CD4-positive, alpha-beta memory T cell (primary cell): ENCODE measurements at regions not wholly inside any gene's neighbourhood (a gene's known extent, or its start where the extent isn't known, plus 50 kb on each side); places are given as distances from the start of the nearest gene placed in this dataset.

Experiments used
- CTCF ChIA-PET: fragments of 350-600 bp; sonication (Branson Sonifier 250); formaldehyde crosslinking; loops from one replicate; lab custom pipeline; 2021; ENCODE audit warnings: inconsistent platforms; ENCODE audit not compliant: partially characterized antibody; lab: Charles Lee
- POLR2A ChIA-PET: fragments of 350-600 bp; sonication (Branson Sonifier 250); formaldehyde crosslinking; loops from one replicate; lab custom pipeline; 2021; ENCODE audit not compliant: partially characterized antibody; lab: Charles Lee
- DNase-seq, 5 donors: peaks; one replicate each; pipeline versions ENCODE4 v3.0.0 to v3.0.0-alpha.2; 2020 to 2022; ENCODE audit warnings: mixed read lengths in 1 of 5
- H3K27ac ChIP-seq: one replicate; pipeline ENCODE4 v1.7.0; 2013; ENCODE audit warnings: low read depth, low read length
- H3K27me3 ChIP-seq: 2 replicates; pipeline ENCODE4 v1.7.0; 2013; ENCODE audit warnings: mild to moderate bottlenecking, low read length, moderate library complexity; ENCODE audit not compliant: insufficient read depth
- H3K36me3 ChIP-seq: 2 replicates; pipeline ENCODE4 v1.7.0; 2013; ENCODE audit warnings: mild to moderate bottlenecking, low read length, moderate library complexity; ENCODE audit not compliant: insufficient read depth
- H3K4me1 ChIP-seq: 2 replicates; pipeline ENCODE4 v1.7.0; 2013; ENCODE audit warnings: mild to moderate bottlenecking, low read length, moderate library complexity; ENCODE audit not compliant: insufficient read depth
- H3K4me3 ChIP-seq, 2 donors: one replicate each; pipeline ENCODE4 v1.7.0; 2013; ENCODE audit warnings: low read length in 2 of 2, mild to moderate bottlenecking in 1 of 2
- H3K9me3 ChIP-seq, 2 donors: one replicate each; pipeline ENCODE4 v1.7.0; 2013; ENCODE audit warnings: low read length in 2 of 2, control low read depth in 1 of 2; ENCODE audit not compliant: control insufficient read depth in 1 of 2
- H3K27ac Mint-ChIP-seq, 7 donors: one replicate each; pipeline ENCODE4 v1.8.0; 2020 to 2021; ENCODE audit warnings: mixed read lengths in 7 of 7, mild to moderate bottlenecking in 6 of 7, inconsistent platforms in 3 of 7, moderate library complexity in 3 of 7
- H3K27me3 Mint-ChIP-seq, 2 donors: one replicate each; pipeline ENCODE4 v1.8.0; 2020 to 2021; ENCODE audit warnings: mixed read lengths in 2 of 2
- H3K36me3 Mint-ChIP-seq, 2 donors: one replicate each; pipeline ENCODE4 v1.8.0; 2020 to 2021; ENCODE audit warnings: mixed read lengths in 2 of 2, inconsistent platforms in 1 of 2, mild to moderate bottlenecking in 1 of 2
- H3K4me1 Mint-ChIP-seq, 4 donors: one replicate each; pipeline ENCODE4 v1.8.0; 2020 to 2021; ENCODE audit warnings: mixed read lengths in 4 of 4, mild to moderate bottlenecking in 1 of 4
- H3K4me3 Mint-ChIP-seq, 8 donors: one replicate each; pipeline ENCODE4 v1.8.0; 2020 to 2021; ENCODE audit warnings: mixed read lengths in 8 of 8, mild to moderate bottlenecking in 7 of 8, moderate library complexity in 6 of 8, inconsistent platforms in 3 of 8
- H3K9me3 Mint-ChIP-seq, 8 donors: one replicate each; pipeline ENCODE4 v1.8.0; 2020 to 2021; ENCODE audit warnings: mixed read lengths in 8 of 8, mild to moderate bottlenecking in 5 of 8, inconsistent platforms in 3 of 8, moderate library complexity in 1 of 8
- intact Hi-C: fragments of 100-400 bp; cut with micrococcal nuclease; formaldehyde crosslinking; loops from one replicate; pipeline ENCODE4 v1.15.1; 2023

DNA sequence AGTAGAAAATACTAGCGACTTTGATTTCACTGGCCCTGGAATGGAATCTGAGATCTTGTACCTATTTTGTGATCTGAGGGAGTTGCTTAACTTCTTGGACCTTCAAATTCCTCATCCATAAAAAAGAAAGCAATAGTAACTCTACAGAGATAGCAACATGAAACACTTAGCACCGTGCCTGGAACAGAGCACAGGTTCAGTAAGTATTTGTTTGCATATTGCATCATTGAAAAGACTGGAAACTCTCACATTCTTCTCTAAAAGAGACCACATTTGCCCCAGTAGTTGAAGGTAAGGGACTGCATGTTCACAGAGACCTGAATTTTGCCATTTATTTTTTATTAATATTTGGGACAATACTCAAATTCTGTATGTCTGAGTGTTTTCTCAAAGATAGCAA, 358.1 kb downstream of the COG6 start:
- no peak overlapping the region for H3K27ac Mint-ChIP-seq
- H3K9me3 Mint-ChIP-seq, result peaks cover 0 to 2% (median 0%) of the 10 kb centered on the region in 8 donors
- CTCF ChIA-PET, result no interaction called here

DNA sequence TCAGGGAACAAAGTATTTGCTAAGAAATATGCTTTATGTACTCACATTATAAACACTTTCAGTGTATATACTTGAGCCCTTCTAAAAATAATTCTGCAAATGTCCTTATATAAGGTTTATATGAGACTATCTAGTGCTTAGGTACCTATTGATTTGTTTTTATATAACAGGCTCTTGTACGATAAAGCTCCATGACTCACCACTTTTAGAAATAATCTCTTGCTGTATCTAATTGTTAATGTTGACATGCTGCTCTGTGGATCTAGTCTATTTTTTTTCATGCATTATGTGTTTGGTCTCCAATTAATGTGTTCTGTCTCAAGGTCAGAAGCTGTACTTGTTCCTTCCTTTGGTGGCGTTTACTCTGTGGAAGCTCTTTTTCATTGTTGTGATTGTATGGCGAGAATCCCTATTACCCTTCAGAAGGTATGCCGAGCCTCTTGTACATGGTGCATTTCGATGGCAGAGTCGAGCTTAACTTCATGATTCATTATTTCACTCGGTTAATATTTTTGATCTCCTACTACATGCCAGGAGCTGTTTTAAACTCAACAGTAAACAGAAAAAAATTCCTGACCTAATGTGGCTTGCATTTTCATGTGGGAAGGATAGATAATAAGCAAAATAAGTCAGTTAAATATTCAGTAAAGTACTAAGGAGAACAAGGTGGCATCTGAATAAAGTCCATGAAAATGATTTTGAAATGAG, 361.6 kb downstream of the COG6 start:
- H3K36me3 Mint-ChIP-seq, result no peaks in the 10 kb centered on the region
- no peaks in the 10 kb centered on the region for H3K9me3 ChIP-seq
- H3K4me1 Mint-ChIP-seq, result peaks cover 0 to 2% (median 0%) of the 10 kb centered on the region in 4 donors
- peaks cover 0 to 3% of the 10 kb centered on the region in 2 donors for H3K27me3 Mint-ChIP-seq
- H3K4me3 Mint-ChIP-seq, result no peak overlapping the region
- intact Hi-C loops, result no loop called here
- no peak overlapping the region for H3K4me3 ChIP-seq
- H3K27me3 ChIP-seq, result no peaks in the 10 kb centered on the region
- H3K27ac ChIP-seq, result no peak overlapping the region
- no peak overlapping the region for H3K27ac Mint-ChIP-seq
- H3K36me3 ChIP-seq, result no peaks in the 10 kb centered on the region
- POLR2A ChIA-PET, result no interaction called here
- no peaks in the 10 kb centered on the region for H3K4me1 ChIP-seq
- CTCF ChIA-PET, result interaction anchor here (1.3 kb wide), 1 partner anchor 664 kb away, joined by 3 read pairs; no protein-coding TSS in a partner anchor
- no peaks in the 10 kb centered on the region for H3K9me3 Mint-ChIP-seq
- no peak for DNase-seq

More for the DNA sequence above, 358.1 kb downstream of the COG6 start:
- POLR2A ChIA-PET, result no interaction called here
- Histone ChIP-seq H3K36me3 (no peaks in the 10 kb centered on the region), H3K27ac (no peak overlapping the region), H3K27me3 (no peaks in the 10 kb centered on the region), H3K9me3 (no peaks in the 10 kb centered on the region), H3K4me1 (no peaks in the 10 kb centered on the region), H3K4me3 (no peak overlapping the region)
- intact Hi-C loops, result no loop called here
- Mint-ChIP-seq H3K27me3 (peaks cover 0 to 3% of the 10 kb centered on the region in 2 donors), H3K36me3 (no peaks in the 10 kb centered on the region), H3K4me3 (no peak overlapping the region), H3K4me1 (peaks cover 0 to 2% (median 0%) of the 10 kb centered on the region in 4 donors)
- DNase-seq, result no peak

DNA sequence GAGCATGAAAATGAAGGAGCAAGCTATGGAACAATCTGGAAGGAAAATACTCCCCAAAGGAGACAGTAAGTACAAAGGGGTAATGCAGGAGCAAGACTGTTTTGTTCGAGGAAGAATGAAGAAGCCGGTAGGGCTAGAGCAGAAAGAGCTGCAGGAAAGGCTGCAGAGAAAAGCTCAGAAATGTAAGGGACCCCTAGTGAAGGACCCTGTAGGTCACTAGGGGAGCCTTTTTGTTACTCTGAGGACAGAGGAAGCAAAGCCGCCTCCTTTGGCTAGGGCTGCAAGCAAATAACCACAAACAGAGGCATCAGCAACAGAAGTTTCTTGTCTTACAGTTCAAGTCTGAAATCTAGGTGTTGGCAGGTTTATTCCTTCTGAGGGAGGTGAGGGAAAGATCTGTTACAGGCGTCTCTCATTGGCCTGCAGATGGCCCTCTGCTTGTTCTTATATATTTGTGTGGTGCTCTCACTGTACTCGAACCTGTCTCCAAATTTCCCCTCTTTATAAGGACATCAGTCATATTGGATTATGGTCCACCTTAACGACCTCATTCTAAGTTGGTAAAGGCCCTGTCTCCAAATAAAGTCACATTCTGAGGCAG, 362.3 kb downstream of the COG6 start:
- H3K27ac ChIP-seq, result no peak overlapping the region
- no peaks in the 10 kb centered on the region for H3K36me3 Mint-ChIP-seq
- no peak overlapping the region for H3K4me3 ChIP-seq
- intact Hi-C loops, result no loop called here
- H3K9me3 Mint-ChIP-seq, result no peaks in the 10 kb centered on the region
- POLR2A ChIA-PET, result no interaction called here
- no peaks in the 10 kb centered on the region for H3K36me3 ChIP-seq
- H3K27ac Mint-ChIP-seq, result no peak overlapping the region
- CTCF ChIA-PET, result interaction anchor here (1.3 kb wide), 1 partner anchor 663 kb away, joined by 3 read pairs; no protein-coding TSS in a partner anchor
- peaks cover 0 to 3% of the 10 kb centered on the region in 2 donors for H3K27me3 Mint-ChIP-seq
- peaks cover 0 to 2% (median 0%) of the 10 kb centered on the region in 4 donors for H3K4me1 Mint-ChIP-seq
- H3K9me3 ChIP-seq, result no peaks in the 10 kb centered on the region
- no peak for DNase-seq
- H3K4me3 Mint-ChIP-seq, result no peak overlapping the region
- no peaks in the 10 kb centered on the region for H3K4me1 ChIP-seq
- no peaks in the 10 kb centered on the region for H3K27me3 ChIP-seq

DNA sequence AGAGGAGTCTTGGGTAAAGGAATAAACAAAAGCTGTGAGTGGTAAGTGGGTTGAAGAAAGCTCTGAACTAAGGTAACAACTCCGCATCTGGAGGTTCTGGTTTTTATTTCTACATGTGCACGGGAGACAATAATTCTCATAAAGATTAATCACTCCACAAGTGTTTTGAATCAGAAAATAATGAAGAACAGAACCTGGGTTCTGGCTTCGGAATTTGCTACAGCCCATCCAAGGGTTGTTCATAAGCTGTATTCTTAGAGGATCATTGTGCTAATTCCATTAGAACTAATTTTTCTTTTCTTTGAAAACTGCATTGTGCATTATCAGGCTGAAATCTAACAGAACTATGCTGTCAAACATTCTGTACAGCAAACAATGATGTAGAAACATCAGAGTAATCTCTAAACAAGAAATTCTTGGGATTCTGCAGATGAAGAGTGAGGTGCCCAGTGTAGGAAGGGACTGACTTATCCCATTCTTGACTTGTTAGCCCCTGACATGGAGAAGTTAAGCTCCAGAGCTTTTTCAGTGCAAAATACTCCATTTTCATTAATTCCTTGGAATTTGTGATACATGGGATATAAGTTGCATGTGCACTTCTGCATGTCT, 368.2 kb downstream of the COG6 start:
- no peak for DNase-seq
- ChIA-PET CTCF (interaction anchor here (0.7 kb wide), 1 partner anchor 17 kb away, joined by 3 read pairs; no protein-coding TSS in a partner anchor), POLR2A (no interaction called here)
- Mint-ChIP-seq H3K9me3 (no peaks in the 10 kb centered on the region), H3K27ac (no peak overlapping the region), H3K27me3 (no peaks in the 10 kb centered on the region), H3K4me1 (peaks cover 16 to 31% (median 18%) of the 10 kb centered on the region in 4 donors), H3K36me3 (no peaks in the 10 kb centered on the region), H3K4me3 (no peak overlapping the region)
- intact Hi-C loops, result no loop called here
- H3K27me3 ChIP-seq, result no peaks in the 10 kb centered on the region
- no peaks in the 10 kb centered on the region for H3K36me3 ChIP-seq
- no peak overlapping the region for H3K4me3 ChIP-seq
- H3K9me3 ChIP-seq, result no peaks in the 10 kb centered on the region
- no peak overlapping the region for H3K27ac ChIP-seq
- H3K4me1 ChIP-seq, result peaks cover 15% of the 10 kb centered on the region

DNA sequence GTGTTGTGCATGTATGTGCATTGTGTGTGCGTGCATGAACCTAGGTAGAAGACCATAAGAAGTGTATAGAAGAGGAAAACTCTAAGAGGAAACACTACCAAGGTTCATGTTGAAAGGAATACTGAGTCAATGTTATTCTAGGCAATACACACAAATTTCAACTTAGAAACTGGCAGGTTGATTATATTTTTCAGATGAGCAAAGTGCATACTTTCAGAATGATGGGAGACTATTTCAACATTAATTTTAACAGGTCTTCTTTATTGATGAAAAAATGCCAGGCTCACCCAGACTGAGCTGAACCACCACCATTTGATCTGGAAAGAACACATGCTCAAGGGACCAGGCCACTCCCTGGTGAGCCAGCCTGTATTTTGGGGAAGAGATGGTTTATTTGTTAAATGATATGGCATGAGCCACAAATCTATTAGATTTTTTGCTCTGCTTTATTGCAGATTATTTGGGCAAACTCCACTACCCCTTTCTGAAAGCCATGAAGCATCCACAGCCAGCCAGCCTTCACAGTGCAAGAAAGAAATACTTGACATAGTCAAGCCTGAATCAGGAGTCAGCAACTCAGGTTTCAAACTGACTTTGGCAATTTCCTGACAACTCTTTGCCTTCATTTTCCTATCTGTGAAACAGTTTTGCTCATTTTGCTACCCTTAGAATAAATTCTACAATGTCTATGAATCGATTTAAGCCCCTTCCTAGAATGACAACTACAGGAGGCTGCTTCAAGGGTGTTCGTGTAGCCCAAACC, 368.9 kb downstream of the COG6 start:
- Histone ChIP-seq H3K9me3 (no peaks in the 10 kb centered on the region), H3K4me1 (peaks cover 15% of the 10 kb centered on the region), H3K36me3 (no peaks in the 10 kb centered on the region), H3K27ac (no peak overlapping the region), H3K4me3 (no peak overlapping the region), H3K27me3 (no peaks in the 10 kb centered on the region)
- Mint-ChIP-seq H3K27ac (peak overlapping the region in 4 of 7 donors; percentile 13 to 74 (median 40)), H3K4me3 (peak overlapping the region in 2 of 8 donors; percentile 3 to 41), H3K36me3 (no peaks in the 10 kb centered on the region), H3K4me1 (peaks cover 16 to 31% (median 18%) of the 10 kb centered on the region in 4 donors), H3K27me3 (no peaks in the 10 kb centered on the region), H3K9me3 (no peaks in the 10 kb centered on the region)
- intact Hi-C loops, result no loop called here
- POLR2A ChIA-PET, result no interaction called here
- no peak for DNase-seq
- CTCF ChIA-PET, result no interaction called here

DNA sequence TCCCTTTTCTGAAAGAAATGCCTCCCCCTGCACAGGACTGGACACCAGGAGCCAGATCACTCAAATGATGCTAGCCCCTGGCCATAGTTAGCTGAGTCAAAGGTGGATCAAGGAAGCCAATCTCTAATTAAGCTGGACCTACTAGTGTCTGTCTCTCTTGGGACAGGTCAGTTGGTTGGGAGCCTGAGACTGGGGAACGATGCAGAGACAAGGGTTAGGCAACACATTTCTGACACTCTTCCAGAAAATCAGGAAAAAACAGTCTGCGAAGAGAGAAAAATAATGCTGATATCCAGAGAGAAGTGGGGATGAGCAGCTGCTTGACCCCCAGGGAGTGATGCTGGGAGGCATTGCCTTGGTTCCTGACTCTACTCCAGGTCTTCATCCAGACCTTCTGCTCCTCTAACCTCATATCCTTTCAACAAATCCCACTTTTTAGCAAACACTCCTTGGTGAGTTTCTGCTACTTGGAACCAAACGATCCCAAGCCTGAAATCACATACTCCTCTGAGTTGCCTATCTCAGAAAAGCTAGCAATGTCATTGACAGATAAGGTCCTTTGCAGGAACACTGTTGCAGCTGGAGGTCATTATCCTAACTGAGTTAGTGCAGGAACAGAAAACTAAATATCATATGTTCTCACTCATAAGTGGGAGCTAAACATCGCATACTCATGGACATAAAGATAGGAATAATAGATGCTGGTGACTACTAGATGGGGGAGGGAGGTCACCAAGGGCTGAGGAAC, 369.7 kb downstream of the COG6 start:
- ChIA-PET CTCF (interaction anchor here (1.5 to 3.0 kb wide), 2 partner anchors 15 to 82 kb away, joined by 3 to 10 read pairs; no protein-coding TSS in a partner anchor), POLR2A (no interaction called here)
- DNase-seq, result no peak
- Histone ChIP-seq H3K9me3 (no peaks in the 10 kb centered on the region), H3K4me3 (no peak overlapping the region), H3K4me1 (peaks cover 15% of the 10 kb centered on the region), H3K36me3 (no peaks in the 10 kb centered on the region), H3K27me3 (no peaks in the 10 kb centered on the region), H3K27ac (no peak overlapping the region)
- H3K27me3 Mint-ChIP-seq, result no peaks in the 10 kb centered on the region
- intact Hi-C loops, result no loop called here
- H3K27ac Mint-ChIP-seq, result peak overlapping the region in 3 of 7 donors; percentile 13 to 74 (median 38)
- H3K4me3 Mint-ChIP-seq, result peak overlapping the region in 3 of 8 donors; percentile 3 to 41 (median 40)
- H3K36me3 Mint-ChIP-seq, result no peaks in the 10 kb centered on the region
- peaks cover 16 to 31% (median 18%) of the 10 kb centered on the region in 4 donors for H3K4me1 Mint-ChIP-seq
- no peaks in the 10 kb centered on the region for H3K9me3 Mint-ChIP-seq
